IMR-90 (cell line): ENCODE measurements at regions not wholly inside any gene's neighbourhood (a gene's known extent, or its start where the extent isn't known, plus 50 kb on each side); places are given as distances from the start of the nearest gene placed in this dataset.

Source experiments
- BHLHE40 ChIP-seq: fragments of 150-350 bp; IDR thresholded peaks from 2 replicates; pipeline ENCODE4 v1.6.1; 2016; ENCODE audit warnings: mild to moderate bottlenecking, low read depth, low read length
- CEBPB ChIP-seq: IDR thresholded peaks from 2 replicates; pipeline ENCODE4 v1.6.1; 2012; ENCODE audit warnings: low read depth, low read length, improper control_type of control experiment
- CHD1 ChIP-seq: IDR thresholded peaks from 2 replicates; pipeline ENCODE4 v1.6.1; 2012; ENCODE audit warnings: low read depth, low read length, improper control_type of control experiment
- FOS ChIP-seq: fragments of 150-350 bp; IDR thresholded peaks from 2 replicates; pipeline ENCODE4 v1.6.1; 2016; ENCODE audit warnings: low read depth, low read length
- MAFK ChIP-seq: IDR thresholded peaks from 2 replicates; pipeline ENCODE4 v1.6.1; 2012; ENCODE audit warnings: low read depth, low read length, improper control_type of control experiment
- MXI1 ChIP-seq: IDR thresholded peaks from 2 replicates; pipeline ENCODE4 v1.6.1; 2012; ENCODE audit warnings: low read depth, mild to moderate bottlenecking, low read length, moderate library complexity, borderline replicate concordance
- POLR2A ChIP-seq: IDR thresholded peaks from 2 replicates; pipeline ENCODE4 v1.6.1; 2012; ENCODE audit warnings: mild to moderate bottlenecking, low read depth, low read length
- RCOR1 ChIP-seq: IDR thresholded peaks from 2 replicates; pipeline ENCODE4 v1.6.1; 2012; ENCODE audit warnings: mild to moderate bottlenecking, low read length, improper control_type of control experiment; ENCODE audit not compliant: insufficient replicate concordance
- RFX5 ChIP-seq: IDR thresholded peaks from 2 replicates; pipeline ENCODE4 v1.8.0; 2012; ENCODE audit warnings: low read depth, mild to moderate bottlenecking, low read length, moderate library complexity
- SMC3 ChIP-seq: fragments of 150-350 bp; IDR thresholded peaks from 2 replicates; pipeline ENCODE4 v1.6.1; 2016; ENCODE audit warnings: low read depth, mild to moderate bottlenecking, antibody characterized with exemption, low read length, moderate library complexity
- TF ChIP-seq, protein P1 (sequence below): conservative IDR thresholded peaks from 2 replicates; pipeline ENCODE4 v1.5.1; 2012; ENCODE audit warnings: mild to moderate bottlenecking, low read depth, low read length, improper control_type of control experiment
- TF ChIP-seq, protein P2 (sequence below): fragments of 150-350 bp; IDR thresholded peaks from 2 replicates; pipeline ENCODE4 v1.6.1; 2017; ENCODE audit warnings: mild to moderate bottlenecking, antibody characterized with exemption, low read length, low read depth
- TF ChIP-seq, protein P3 (sequence below): fragments of 150-350 bp; IDR thresholded peaks from 2 replicates; pipeline ENCODE4 v1.6.1; 2016; ENCODE audit warnings: low read depth, mild to moderate bottlenecking, low read length, moderate library complexity, borderline replicate concordance

GRCh38 chr2:147569426-147569825 is 275.4 kb upstream of the ACVR2A start:
- TF ChIP-seq POLR2A (no peak), CEBPB (no peak), SMC3 (no peak), CHD1 (no peak), RFX5 (no peak), MXI1 (no peak), BHLHE40 (no peak), FOS (no peak), MAFK (no peak), RCOR1 (no peak)
- TF ChIP-seq, protein P1, sequence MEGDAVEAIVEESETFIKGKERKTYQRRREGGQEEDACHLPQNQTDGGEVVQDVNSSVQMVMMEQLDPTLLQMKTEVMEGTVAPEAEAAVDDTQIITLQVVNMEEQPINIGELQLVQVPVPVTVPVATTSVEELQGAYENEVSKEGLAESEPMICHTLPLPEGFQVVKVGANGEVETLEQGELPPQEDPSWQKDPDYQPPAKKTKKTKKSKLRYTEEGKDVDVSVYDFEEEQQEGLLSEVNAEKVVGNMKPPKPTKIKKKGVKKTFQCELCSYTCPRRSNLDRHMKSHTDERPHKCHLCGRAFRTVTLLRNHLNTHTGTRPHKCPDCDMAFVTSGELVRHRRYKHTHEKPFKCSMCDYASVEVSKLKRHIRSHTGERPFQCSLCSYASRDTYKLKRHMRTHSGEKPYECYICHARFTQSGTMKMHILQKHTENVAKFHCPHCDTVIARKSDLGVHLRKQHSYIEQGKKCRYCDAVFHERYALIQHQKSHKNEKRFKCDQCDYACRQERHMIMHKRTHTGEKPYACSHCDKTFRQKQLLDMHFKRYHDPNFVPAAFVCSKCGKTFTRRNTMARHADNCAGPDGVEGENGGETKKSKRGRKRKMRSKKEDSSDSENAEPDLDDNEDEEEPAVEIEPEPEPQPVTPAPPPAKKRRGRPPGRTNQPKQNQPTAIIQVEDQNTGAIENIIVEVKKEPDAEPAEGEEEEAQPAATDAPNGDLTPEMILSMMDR, result no peak
- TF ChIP-seq, protein P2, sequence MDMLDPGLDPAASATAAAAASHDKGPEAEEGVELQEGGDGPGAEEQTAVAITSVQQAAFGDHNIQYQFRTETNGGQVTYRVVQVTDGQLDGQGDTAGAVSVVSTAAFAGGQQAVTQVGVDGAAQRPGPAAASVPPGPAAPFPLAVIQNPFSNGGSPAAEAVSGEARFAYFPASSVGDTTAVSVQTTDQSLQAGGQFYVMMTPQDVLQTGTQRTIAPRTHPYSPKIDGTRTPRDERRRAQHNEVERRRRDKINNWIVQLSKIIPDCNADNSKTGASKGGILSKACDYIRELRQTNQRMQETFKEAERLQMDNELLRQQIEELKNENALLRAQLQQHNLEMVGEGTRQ, result no peak
- TF ChIP-seq, protein P3, sequence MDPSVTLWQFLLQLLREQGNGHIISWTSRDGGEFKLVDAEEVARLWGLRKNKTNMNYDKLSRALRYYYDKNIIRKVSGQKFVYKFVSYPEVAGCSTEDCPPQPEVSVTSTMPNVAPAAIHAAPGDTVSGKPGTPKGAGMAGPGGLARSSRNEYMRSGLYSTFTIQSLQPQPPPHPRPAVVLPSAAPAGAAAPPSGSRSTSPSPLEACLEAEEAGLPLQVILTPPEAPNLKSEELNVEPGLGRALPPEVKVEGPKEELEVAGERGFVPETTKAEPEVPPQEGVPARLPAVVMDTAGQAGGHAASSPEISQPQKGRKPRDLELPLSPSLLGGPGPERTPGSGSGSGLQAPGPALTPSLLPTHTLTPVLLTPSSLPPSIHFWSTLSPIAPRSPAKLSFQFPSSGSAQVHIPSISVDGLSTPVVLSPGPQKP, result no peak
